Thoracic aorta (tissue), 2 donors: ENCODE measurements at regions not wholly inside any gene's neighbourhood (a gene's known extent, or its start where the extent isn't known, plus 50 kb on each side); places are given as distances from the start of the nearest gene placed in this dataset.

Experiments used
- ATAC-seq: fragments of 150-250 bp; one replicate; pipeline ENCODE4 v1.8.0; 2017; ENCODE audit warnings: low read depth; ENCODE audit not compliant: insufficient number of reproducible peaks, low FRiP score
- DNase-seq: peaks from one replicate; pipeline ENCODE4 v3.0.0-alpha.2; 2020; ENCODE audit warnings: low spot score
- H3K27ac ChIP-seq, 2 donors: fragments of 200-600 bp; sonication (generic); 1 replicate in 1 of 2; 2 replicates in 1 of 2; pipeline ENCODE4 v1.5.1; 2016; ENCODE audit warnings: mild to moderate bottlenecking in 2 of 2, moderate library complexity in 2 of 2
- H3K27me3 ChIP-seq: fragments of 200-600 bp; sonication (generic); replicated peaks from 2 replicates; pipeline ENCODE4 v1.6.0; 2016; ENCODE audit warnings: mild to moderate bottlenecking; ENCODE audit not compliant: insufficient read depth
- H3K36me3 ChIP-seq: fragments of 200-600 bp; sonication (generic); one replicate; pipeline ENCODE4 v1.5.1; 2016
- H3K4me1 ChIP-seq, 2 donors: fragments of 200-600 bp; sonication (generic); 1 replicate in 1 of 2; 2 replicates in 1 of 2; pipeline versions ENCODE4 v1.5.1 to v1.6.0; 2016; ENCODE audit warnings: low read depth in 2 of 2, mild to moderate bottlenecking in 1 of 2; ENCODE audit not compliant: control insufficient read depth in 1 of 2
- H3K4me3 ChIP-seq: fragments of 200-600 bp; sonication (generic); 2 replicates; pipeline ENCODE4 v1.5.1; 2016; ENCODE audit warnings: mild to moderate bottlenecking
- H3K9me3 ChIP-seq: fragments of 200-600 bp; sonication (generic); 2 replicates; pipeline ENCODE4 v1.5.1; 2016
- TF ChIP-seq, protein P1 (sequence below): fragments of 200-600 bp; sonication (generic); IDR thresholded peaks from one replicate; pipeline ENCODE4 v1.5.1; 2019; ENCODE audit warnings: antibody characterized with exemption

DNA sequence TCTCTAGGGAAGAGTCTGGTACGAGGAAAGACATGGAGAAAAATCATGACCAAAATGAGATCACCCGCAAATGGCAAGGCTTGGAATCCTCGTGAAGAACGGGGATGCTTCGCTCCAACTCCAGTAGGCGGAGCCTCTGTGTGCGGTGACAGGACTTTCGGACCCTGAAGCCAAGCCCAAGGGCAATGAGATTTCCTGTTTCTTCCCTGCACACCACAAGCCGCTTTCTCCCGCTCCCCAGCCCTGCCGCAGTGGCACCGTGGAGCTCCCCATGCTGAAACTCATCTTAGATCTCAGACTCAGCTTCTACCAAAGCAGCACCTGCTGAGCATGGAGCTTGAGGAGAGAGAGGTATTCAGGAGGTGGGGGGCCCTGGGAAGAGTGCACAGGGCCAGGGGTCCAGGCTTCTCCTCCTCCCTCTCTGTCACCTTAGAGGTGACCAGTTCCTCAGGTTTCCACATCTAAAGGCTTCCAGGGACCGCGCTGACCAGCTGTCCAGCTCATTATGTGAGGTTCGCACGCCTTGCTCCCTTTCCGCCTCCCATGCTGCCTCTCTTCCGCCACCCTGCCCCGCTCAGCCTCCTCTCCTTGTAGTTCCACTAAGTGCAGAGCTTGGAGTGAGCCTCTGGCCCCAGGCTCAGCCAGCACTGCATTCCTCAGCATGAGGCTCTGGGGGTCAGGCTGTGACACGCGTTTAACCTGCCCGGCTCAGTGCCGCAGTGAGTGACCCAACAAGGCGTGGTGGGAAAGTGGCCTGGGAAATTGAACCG lies 153.8 kb upstream of the SOX1 start:
- Histone ChIP-seq H3K27ac (no peak overlapping the region), H3K4me1 (no peaks in the 10 kb centered on the region), H3K27me3 (no peaks in the 10 kb centered on the region), H3K4me3 (no peak overlapping the region), H3K9me3 (no peaks in the 10 kb centered on the region), H3K36me3 (no peaks in the 10 kb centered on the region)
- no peak for ATAC-seq
- TF ChIP-seq, protein P1, sequence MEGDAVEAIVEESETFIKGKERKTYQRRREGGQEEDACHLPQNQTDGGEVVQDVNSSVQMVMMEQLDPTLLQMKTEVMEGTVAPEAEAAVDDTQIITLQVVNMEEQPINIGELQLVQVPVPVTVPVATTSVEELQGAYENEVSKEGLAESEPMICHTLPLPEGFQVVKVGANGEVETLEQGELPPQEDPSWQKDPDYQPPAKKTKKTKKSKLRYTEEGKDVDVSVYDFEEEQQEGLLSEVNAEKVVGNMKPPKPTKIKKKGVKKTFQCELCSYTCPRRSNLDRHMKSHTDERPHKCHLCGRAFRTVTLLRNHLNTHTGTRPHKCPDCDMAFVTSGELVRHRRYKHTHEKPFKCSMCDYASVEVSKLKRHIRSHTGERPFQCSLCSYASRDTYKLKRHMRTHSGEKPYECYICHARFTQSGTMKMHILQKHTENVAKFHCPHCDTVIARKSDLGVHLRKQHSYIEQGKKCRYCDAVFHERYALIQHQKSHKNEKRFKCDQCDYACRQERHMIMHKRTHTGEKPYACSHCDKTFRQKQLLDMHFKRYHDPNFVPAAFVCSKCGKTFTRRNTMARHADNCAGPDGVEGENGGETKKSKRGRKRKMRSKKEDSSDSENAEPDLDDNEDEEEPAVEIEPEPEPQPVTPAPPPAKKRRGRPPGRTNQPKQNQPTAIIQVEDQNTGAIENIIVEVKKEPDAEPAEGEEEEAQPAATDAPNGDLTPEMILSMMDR = no peak
- DNase-seq = no peak

DNA sequence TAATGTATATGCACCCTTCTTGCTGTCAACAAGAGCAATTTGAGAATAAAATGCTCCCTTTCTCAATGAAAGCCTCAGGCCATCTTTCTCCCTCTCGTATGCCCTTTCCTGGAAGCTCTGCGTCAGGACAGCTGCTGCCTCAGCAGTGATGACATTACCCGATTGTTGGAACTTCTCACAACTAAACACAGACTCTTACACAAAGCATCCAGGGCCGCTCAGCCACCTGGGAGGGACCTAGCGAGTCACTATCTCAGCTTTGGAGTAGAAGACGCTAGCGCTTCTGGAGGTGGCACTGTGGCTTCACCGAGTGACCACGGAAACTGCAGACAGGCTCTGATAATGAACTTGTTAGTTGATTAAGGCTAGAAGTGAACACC lies 153.2 kb upstream of the SOX1 start:
- no peaks in the 10 kb centered on the region for H3K4me1 ChIP-seq
- DNase-seq (no peak), ATAC-seq (no peak)
- TF ChIP-seq, protein P1 = no peak
- no peaks in the 10 kb centered on the region for H3K36me3 ChIP-seq
- H3K9me3 ChIP-seq = no peaks in the 10 kb centered on the region
- no peaks in the 10 kb centered on the region for H3K27me3 ChIP-seq
- H3K27ac ChIP-seq = no peak overlapping the region
- H3K4me3 ChIP-seq = no peak overlapping the region

DNA sequence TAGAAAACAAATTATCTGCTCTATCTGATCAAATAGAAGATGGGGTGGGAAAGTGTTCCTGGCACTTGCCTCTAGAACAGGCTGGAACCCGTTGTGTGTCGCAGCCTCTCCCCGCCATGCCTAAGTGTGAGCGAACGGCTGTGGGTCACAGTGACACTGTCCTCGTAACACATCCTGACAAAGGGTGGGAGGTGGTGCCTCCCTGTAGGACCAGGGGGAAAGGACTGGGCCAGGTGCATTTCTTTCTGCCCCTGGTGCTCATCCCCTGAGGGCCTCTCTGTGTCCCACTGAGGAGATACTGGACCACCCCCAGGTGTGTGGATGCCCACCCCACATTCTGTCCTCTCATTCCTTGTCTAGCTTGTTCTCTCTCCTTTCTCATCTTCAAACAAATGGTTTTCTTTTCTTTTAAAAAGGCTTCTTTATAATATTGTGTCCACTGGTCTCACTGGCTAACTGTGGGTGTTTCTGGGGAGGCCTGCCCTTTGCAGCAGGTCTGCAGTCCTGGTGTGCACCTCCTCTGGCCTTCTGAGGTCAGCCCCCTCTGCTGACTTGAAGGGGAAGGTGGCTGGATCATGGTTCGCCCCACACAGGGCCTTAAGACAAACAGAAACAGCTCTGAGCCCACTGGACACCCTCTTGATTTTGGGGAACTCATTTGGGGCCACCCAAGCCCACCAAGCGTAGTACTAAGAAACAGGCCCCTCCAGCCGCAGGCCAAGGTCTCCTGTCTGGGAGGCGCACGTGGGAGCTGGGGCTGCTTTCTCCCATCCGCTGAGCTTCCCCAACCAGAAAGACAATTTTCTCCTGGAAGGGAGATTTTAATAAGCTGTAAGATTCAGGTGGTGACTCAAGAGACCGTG lies 152.5 kb upstream of the SOX1 start:
- H3K36me3 ChIP-seq = no peaks in the 10 kb centered on the region
- TF ChIP-seq, protein P1 = no peak
- H3K27me3 ChIP-seq = no peaks in the 10 kb centered on the region
- H3K27ac ChIP-seq = no peak overlapping the region
- H3K9me3 ChIP-seq = no peaks in the 10 kb centered on the region
- H3K4me1 ChIP-seq = no peaks in the 10 kb centered on the region
- no peak overlapping the region for H3K4me3 ChIP-seq
- ATAC-seq (no peak), DNase-seq (no peak)

DNA sequence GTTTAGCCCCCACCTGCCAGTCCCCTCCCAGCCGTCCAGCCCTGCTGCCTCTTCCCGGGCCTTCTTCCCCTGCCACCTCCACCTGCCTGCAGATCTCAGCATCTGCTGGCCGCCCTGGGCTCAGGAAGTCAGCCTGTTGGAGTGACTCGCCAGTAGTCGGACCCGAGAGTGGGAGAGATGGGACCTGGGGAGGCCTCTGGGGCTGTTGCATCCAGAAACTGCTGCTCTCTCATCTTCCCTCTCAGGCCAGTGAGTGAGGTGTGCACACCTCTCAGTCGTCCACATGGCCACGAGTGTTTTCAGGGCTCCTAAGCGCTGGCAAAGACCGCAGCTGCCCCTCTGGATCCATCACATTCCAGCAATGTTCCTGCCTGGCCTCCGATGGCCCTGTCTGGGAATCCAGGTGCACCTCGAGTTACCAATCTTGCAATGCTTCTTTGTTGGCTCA lies 151.8 kb upstream of the SOX1 start:
- no peaks in the 10 kb centered on the region for H3K36me3 ChIP-seq
- TF ChIP-seq, protein P1 = no peak
- H3K27ac ChIP-seq = no peak overlapping the region
- H3K27me3 ChIP-seq = no peaks in the 10 kb centered on the region
- ATAC-seq = no peak
- no peak overlapping the region for H3K4me3 ChIP-seq
- no peaks in the 10 kb centered on the region for H3K9me3 ChIP-seq
- no peaks in the 10 kb centered on the region for H3K4me1 ChIP-seq
- no peak for DNase-seq

DNA sequence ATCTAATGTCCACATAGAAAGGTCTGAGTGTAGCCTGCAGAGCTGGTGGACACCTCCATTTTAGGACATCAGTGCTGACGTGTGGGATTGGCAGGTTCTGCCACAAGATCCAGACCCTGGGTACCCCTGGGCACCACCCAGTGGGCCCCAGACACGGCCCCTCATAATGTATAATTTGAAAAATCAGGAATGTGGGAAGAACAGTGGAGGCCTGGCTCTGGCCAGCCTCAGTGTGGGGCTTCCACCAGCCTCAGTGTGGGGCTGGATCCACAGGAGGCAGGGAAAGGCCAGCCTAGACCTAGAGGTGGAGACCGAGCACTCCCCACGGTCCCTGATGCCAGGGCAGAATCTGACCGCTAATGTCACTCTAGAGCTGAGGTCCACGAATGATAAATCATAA lies 150.7 kb upstream of the SOX1 start:
- TF ChIP-seq, protein P1 = no peak
- no peaks in the 10 kb centered on the region for H3K27me3 ChIP-seq
- DNase-seq = no peak

More for the DNA sequence above, 150.7 kb upstream of the SOX1 start:
- no peaks in the 10 kb centered on the region for H3K9me3 ChIP-seq
- H3K4me1 ChIP-seq = no peaks in the 10 kb centered on the region
- H3K36me3 ChIP-seq = no peaks in the 10 kb centered on the region
- no peak overlapping the region for H3K27ac ChIP-seq
- ATAC-seq = no peak
- H3K4me3 ChIP-seq = no peak overlapping the region
